ENCODE measurements at regions not wholly inside any gene's neighbourhood (a gene's known extent, or its start where the extent isn't known, plus 50 kb on each side); places are given as distances from the start of the nearest gene placed in this dataset.

DNA sequence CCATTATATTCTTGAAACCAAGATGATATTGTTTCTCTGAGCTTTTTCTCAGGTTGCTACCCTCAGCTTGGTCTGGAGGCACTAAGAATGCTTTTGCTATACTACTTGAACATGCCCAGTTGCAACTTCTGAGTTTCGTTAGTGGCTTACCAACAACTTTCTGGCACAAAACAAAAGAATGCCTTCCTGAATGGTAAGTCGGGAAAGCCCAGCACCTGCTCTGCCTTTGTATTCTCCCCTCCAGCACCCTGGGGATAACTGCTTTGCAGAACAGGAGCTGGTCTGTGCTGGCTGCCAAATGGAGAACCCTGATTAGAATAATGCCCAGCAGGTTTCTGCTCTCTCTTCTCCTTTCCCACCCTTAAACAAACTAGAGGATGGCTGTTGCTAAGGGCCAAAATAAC, 149.3 kb downstream of the TGFB2 start:
- intact Hi-C loops (cut with micrococcal nuclease): no loop called here

DNA sequence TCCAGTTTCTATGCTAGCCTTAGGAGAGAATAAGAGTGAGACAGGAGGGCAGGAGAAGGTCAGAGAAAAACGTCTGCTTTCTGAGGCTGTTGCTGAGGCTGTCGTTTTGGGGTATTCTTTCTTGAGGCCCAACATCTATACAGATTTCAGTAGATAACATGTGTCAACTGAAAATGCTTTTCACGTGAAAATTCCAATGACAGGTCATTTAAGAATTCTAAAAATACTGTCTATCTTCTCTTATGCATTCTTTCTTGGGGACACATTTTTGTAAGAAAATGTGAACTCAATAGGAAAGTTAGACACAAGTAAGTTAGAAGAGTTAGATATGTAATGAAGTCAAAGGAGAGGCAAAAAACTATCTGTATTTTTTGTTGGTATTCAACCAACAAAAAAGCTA, 150.8 kb downstream of the TGFB2 start:
- intact Hi-C loops (cut with micrococcal nuclease): no loop called here

DNA sequence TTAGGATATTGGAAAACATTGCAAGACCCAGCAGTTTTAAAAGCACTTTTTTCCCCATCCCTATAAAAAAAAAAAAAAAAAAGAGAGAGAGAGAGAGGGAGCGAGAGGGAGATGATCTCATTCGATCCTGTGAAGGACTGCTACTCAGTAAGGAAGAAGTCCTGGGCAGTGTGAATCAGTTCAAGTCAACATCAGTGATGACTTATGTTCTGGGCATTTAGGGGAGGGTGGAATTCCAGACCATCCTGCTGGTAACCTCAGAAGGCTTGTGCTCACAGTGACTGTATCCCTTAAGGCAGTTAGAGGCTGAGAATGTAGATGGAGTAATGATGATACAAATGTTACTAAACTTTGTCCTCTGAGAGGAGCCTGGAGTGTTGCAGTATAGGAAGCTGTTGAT, 151.4 kb downstream of the TGFB2 start:
- intact Hi-C loops (cut with micrococcal nuclease): no loop called here

DNA sequence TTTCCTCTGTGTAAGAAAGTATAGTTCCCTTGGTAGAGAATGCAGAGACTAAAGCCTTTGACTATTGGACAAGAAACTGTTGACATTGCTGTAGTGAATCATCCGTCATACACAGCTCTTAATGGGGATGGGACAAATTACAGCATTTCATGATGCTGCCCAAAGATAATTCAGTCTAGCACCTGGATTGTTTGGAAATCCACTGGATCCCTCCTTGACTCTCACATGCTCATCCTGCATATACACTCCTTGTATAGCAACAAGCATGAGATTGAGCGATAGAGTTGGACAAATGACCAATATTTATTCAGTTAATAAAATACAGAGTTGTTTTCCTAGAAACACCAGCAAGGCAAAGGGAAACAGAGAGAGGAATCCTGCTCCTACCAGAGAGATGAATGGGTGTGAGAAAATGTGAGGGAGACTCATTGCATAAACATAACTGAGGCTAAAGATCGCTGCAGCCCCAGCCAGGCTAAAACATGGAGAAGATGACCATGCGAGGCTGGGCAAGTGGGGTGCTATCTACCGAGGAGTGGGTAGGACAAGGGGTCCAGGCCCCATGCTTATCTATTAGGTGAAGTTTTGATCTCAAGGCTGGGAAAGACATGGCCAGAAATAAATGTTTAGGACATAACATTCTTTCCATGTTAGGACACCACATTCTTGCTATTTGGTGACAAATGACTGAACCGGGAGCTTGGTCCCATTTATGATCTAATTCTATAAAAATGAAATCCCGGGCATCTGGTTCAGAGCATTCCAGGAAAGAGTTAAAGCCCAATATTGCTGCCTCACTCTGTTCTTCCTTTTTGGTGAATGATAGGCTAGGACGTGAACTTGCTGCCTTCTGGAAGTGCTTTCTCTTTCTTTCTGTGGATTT, 153.2 kb downstream of the TGFB2 start:
- intact Hi-C loops (cut with micrococcal nuclease): no loop called here

DNA sequence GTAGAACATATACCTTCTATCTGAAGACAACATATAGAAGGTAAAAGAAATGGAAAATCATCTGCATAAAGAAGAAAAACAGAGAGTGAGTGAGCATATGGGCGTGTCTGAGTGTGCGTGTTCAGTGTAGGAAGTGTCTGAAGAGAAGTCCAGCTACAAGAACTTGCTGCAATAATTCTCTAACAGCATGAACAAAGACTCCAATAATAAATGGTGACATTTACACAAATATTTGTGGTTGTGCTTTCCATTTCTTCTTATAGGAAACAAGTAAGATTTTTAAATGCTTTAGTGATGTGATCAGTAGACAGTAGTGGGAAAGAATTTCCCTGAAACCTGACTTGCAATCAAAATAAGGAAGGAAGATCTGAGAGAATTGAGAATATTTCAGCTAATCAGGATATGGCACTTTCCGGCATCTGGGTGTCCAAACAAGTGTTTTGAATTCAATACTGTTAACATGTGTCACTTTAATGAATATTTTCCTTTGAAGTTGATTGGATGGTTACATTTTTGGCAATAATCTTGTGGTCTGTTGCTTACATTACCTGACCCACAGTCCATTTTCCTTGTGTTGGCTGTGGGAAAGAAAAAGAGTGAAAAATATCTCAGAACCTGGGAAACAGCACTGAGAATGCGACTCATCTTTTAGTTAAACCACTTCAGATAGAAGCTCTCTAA, 154.0 kb downstream of the TGFB2 start:
- intact Hi-C loops (cut with micrococcal nuclease): no loop called here

DNA sequence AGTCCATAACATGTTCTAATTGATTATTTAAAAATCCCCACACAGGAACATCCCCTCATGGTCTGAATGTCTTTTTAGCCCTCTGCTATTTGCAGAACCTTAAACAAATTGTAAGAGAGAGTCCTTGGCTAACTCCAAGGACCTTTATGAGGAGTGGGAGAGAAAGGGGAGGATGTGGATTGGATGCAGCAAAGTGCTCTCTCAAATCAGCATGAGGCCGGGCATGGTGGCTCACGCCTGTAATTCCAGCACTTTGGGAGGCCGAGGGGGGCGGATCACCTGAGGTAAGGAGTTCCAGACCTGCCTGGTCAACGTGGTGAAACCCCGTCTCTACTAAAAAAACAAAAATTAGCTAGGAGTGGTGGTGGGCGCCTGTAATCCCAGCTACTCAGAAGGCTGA, 154.8 kb downstream of the TGFB2 start:
- intact Hi-C loops (cut with micrococcal nuclease): no loop called here

DNA sequence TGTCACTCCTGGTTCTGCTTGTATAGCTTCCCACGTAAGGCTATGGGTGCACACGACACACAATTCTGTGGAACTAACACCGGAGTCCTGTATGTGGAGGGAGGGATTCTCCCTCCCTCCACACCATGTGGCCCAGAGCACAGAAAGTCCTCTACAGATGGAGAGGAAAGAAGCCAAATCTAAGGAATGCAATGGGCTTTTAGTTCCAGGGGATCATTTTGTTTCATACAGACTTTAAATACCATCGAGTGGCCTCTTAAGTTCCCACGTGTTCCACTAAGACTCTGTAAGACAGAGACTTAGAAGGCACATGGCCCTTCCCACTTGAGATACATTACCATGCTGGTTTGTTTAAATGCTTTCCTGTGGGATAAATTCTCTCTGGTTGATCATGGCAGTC, 156.0 kb downstream of the TGFB2 start:
- intact Hi-C loops (cut with micrococcal nuclease): no loop called here

DNA sequence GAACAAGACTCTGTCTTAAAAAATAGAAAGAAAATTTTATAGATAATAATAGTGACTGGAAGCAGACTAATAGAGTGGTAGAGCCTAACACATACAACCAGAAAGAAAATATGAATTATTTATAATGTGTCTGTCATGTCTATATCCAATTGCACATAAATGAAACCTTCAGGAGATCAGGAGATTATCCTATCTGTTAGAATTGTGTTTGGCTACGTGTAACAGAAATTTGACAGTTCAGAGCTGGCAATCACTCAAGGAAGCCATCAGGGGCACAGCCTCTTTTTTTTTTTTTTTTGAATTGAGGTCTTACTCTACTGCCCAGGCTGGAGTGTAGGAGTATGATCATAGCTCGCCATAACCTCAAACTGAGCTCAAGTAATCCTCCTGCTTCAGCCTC, 157.2 kb downstream of the TGFB2 start:
- intact Hi-C loops (cut with micrococcal nuclease): no loop called here

DNA sequence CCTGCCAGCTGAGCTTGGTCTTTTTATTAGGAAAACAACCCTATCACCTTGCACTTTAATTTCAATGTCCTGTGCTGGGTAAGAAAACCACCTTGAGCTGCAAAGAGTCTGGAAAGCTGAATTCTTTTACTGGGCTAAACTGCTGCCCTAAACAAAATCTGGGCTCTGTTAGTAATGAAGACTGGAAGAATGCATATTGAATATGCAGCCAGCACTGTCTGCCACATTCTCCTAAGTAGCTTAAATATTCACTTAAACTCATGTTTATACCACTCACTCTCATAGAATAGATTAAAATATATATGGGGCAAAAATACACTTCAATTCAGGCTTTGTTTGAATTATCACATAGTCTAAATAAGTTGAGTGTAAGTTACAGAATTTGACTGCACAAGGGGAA, 158.0 kb downstream of the TGFB2 start:
- intact Hi-C loops (cut with micrococcal nuclease): no loop called here

DNA sequence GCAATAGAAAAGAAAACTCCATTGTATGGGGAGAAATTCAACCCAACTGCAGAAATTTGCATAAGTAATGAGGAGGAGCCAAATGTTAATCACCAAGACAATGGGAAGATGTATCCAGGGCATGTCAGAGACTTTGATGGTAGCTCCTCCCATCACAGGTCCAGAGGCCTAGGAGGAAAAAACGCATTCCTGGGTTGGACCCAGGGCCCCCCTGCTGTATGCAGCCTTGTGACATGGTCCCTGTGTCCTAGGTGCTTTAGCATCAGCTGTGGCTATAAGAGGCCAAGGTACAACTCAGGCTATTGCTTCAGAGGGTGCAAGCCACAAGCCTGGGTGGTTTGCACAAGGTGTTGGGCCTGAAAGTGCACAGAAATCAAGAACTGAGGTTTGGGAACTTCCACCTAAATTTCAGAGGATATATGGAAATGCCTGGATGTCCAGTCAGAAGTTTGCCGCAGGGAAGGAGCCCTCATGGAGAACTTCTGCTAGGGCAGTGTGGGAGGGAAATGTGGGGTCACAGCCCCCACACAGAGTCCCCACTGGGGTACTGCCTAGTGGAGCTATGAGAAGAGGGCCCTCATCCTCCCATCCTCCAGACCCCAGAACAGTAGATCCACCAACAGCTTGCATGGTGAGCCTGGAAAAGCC, 162.3 kb downstream of the TGFB2 start:
- intact Hi-C loops (cut with micrococcal nuclease): no loop called here

DNA sequence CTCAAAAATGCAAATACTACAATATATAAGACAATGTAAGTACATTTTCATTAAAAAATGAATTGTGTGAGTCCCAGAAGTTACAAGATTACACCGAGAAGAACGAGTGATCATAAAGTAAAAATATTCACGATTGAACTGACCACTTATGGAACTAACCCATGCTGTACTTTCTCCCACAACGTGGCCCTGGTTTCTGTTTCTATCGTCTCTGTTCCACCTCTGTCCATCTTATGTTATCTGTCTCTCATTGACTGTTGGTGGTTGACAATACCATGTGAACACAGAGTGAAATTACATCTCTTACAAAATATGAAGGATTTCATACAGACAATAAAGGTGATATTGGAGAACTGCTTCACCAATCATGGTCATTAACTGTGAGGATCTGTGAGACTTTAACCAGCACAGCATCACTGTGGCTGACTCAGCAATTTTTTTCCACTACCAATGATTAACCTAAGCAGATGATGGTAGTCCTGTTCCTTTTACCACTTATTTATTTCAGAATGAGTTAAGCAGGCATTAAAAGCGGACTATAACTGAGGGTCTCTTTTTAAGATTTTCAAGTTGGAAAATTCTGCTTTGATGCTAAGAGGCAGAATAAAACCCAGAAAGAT, 165.1 kb downstream of the TGFB2 start:
- intact Hi-C loops (cut with micrococcal nuclease): no loop called here

DNA sequence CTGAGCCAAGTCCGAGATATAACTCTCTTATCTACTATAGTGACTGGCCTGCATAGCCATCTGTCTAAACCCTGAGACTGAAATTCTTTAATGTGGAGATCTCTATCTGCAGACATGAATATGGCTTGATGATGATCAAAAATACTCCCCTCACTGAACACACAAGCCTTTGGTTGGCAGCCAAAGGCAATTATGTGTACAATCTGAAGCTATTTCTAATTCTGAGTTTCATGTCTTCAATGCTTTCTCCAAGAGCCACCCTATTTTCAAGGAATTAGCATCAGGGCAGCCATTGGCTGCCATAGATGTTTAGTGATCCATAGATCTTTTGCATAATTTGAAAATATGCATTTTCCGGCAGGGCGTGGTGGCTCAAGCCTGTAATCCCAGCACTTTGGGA, 168.2 kb downstream of the TGFB2 start:
- intact Hi-C loops (cut with micrococcal nuclease): no loop called here

DNA sequence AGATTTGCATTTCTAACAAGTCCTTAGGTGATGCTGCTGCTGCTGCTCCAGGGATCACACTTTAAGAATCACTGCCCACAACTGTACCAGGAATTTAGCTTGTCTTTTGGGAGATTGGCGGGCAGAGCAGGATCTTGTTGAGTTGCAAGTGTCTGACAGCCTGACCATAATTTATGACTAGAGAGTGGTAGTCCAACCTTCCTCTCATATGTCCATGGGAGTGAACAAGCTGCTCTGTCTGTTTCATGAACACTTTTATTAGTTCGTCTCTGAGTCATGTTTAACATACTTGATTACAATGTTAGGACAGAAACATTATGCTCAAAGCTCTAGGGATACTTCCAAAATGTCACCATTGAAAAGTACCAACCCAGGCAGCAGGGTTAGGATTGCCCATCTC, 169.6 kb downstream of the TGFB2 start:
- intact Hi-C loops (cut with micrococcal nuclease): no loop called here

DNA sequence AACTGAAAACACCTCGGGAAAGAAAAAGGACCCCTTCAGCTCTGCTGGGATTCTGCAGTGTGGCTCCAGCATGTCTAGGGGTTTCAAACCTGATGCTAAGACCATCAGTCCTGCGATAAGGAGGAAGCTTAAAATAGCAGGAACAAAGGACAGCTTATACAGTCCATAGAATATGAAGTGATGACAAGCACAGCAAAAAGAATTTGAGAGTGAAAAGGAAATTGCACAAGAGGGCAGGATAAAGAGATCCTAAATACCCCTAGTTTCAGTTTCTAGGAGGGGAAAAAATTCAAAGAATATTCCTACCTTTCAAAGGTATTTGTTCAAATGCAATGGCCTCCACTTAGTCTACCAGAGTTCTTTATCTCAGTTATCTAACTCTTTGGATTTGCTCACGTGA, 171.4 kb downstream of the TGFB2 start:
- intact Hi-C loops (cut with micrococcal nuclease): no loop called here

DNA sequence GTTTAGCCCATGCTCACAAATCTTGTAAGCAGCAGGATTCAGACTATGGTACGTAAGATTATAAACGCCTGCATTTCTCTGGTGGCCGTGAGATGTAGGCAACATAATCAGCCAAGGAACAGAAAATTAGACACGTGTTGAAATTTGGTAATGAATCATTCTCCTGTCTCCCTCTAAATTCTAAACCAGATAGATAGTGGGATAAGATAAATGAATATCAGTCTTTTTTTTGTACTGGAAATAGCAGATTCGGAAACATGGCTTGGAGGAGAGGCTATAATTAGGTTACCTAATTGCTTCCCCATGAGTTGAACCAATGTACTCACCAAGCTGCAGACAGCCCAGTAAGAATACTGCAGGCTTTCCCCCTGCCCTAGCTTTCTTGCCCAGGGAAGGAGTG, 172.3 kb downstream of the TGFB2 start:
- intact Hi-C loops (cut with micrococcal nuclease): no loop called here

DNA sequence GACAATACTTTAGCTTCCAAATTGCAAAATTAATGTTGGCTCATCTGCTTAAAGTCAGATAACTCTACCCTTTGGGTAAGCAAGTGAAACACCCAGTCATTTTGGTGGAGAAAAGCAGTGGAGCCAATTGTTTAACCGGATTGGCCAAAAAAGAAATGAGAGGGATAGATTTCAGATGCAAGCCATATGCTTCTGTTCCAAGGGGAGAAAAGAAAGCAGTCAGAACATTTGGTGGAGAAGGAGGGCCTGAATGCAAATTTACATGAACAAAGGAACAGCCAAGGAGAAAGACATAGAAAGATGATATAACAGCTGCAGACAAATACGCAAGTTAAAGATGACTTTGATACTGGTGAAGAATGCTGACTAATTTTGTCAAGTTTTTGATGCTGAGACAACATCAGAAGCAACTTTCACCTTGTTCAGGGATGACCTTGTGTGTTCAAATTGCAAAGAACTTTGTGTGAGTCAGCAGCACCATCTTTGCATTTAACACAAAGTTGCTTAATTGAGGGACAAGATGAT, 173.1 kb downstream of the TGFB2 start:
- intact Hi-C loops (cut with micrococcal nuclease): no loop called here

DNA sequence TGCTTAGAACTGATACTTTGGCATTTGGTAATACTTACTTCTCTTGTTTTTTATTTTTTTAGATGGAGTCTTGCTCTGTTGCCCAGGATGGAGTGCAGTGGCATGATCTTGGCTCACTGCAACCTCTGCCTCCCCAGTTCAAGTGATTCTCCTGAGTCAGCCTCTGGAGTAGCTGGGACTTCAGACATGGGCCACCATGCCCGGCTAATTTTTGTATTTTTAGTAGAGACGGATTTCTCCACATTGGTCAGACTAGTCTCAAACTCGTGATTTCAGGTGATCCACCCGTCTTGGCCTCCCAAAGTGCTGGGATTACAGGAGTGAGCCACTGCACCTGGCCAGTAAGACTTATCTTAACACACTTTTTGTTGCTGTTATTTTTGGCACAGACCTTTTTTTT, 175.5 kb downstream of the TGFB2 start:
- intact Hi-C loops (cut with micrococcal nuclease): loop anchor here (1.0 to 2.0 kb wide), 2 partner anchors 182 to 190 kb away; no protein-coding TSS in a partner anchor

DNA sequence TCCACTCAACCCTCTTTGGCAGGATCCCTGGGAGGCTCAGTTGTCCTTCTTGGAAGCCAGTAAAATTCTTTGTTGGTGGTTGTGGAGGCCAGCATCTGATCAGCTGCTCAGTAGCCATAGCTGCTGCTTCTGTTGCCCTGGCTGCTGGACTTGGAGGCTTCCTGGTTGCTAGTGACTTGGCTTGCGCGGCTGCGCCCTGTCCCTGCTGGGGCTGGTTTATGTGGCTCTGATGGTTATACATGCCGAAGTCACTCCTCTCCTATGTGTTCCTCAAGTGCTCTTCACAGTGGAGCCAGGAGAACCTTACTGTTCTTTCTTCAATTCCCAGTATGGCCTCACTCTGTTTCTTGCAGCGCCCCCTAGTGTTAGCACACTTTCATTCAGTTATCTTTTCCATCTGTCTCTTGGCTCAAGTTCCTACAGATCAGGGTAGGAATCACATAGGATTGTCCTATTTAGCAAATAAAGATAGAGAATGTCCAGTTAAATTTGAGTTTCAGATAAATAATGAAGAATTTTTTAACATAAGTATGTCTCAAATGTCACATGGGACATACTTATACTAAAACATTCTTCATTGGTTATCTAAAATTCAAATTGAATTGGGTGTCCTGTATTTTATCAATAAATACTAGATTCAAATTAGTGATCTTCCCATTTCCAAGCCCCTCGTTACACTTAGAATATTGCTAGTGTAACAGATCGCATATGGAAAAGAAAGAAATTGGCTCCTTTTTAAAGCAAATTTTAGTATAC, 176.5 kb downstream of the TGFB2 start:
- intact Hi-C loops (cut with micrococcal nuclease): loop anchor here (1.0 to 2.0 kb wide), 2 partner anchors 183 to 191 kb away; no protein-coding TSS in a partner anchor

DNA sequence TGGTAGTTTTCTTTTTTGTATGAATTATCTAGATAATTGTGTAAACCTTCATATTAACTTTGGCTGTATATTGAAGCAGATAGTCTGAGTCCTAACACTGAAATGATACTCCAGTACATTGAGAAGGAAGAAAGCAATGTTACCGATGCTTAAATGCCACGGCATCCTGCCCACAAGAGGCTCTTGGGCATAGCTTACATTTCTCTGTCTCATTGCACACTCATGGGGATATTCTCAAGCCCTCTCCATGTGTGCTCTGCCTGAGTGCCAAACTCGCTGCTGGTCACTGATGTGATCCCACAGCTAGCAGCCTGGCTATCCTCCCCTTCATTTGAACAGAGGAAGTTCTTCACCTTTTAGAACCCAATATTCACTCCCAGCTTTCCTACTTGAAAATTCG, 179.4 kb downstream of the TGFB2 start:
- intact Hi-C loops (cut with micrococcal nuclease): no loop called here

DNA sequence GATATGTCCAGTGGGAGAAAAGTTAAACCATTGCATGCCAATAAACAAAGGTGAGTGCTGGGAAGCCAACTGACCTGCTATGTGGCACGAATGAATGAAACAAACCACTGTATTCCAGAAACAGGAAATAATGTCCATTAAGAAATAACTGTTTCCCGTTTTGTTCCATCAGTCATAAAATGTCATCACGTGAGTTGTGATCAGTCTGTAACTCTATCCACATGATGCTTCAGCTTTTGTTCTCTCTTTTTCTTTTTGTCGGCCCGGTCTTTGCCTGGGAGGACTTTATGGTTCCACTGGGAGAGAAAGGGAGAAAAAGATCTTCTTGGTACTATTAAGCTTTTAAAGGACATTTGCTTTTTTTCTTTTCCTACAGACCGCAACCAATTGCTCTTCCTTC, 179.9 kb downstream of the TGFB2 start:
- intact Hi-C loops (cut with micrococcal nuclease): no loop called here
